ENCODE measurements at regions not wholly inside any gene's neighbourhood (a gene's known extent, or its start where the extent isn't known, plus 50 kb on each side); places are given as distances from the start of the nearest gene placed in this dataset.

DNA sequence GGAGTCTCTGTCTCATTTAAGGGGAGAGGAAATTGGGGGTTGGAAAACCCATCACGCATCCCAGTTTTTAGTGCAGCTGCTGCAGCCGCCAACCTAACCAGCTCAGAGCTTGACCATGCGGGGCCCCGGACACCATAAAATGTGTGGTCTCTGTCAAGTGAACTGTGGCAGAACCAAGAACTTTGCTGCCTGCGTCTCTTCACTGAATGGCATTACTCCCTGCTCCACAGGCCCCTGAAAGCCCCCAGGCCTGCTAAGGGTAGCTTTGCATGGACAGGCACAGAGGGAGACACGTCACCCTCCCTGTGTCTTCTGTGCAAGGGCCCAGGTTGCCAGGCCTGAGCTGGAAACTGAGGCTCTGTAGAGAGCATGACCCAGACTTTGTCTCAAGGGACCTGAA lies 144.6 kb upstream of the GPR26 start:
- no peak for TF ChIP-seq POLR2A (IDR thresholded peaks at IDR 0.05)
- TF ChIP-seq CTCF (IDR thresholded peaks at IDR 0.05) = no peak
- TF ChIP-seq POLR2AphosphoS5 (IDR thresholded peaks at IDR 0.05; ENCODE audit: insufficient read depth in 1 of 2, low read depth in 1 of 2) = no peak

All from vagina (tissue), 2 donors.